ENCODE measurements at regions not wholly inside any gene's neighbourhood (a gene's known extent, or its start where the extent isn't known, plus 50 kb on each side); places are given as distances from the start of the nearest gene placed in this dataset.

GRCh38 chr2:199696048-199696447 is 154.9 kb downstream of the FTCDNL1 start:
- TF ChIP-seq CTCF (IDR thresholded peaks at IDR 0.05; ENCODE audit: insufficient read depth, low read length, severe bottlenecking) = no peak
- H3K4me3 ChIP-seq (ENCODE audit: low read depth, low read length) = no peak overlapping the region
- FAIRE-seq (no peak), DNase-seq (ENCODE audit: low read depth) (no peak)
- no peaks in the 10 kb centered on the region for H3K36me3 ChIP-seq (ENCODE audit: control insufficient read depth, insufficient read depth, low read length)
- H3K27me3 ChIP-seq (ENCODE audit: control insufficient read depth, insufficient read depth, low read length) = no peaks in the 10 kb centered on the region

GRCh38 chr2:199693861-199694260 is 157.1 kb downstream of the FTCDNL1 start:
- no peak overlapping the region for H3K4me3 ChIP-seq (ENCODE audit: low read depth, low read length)
- DNase-seq (ENCODE audit: low read depth) (no peak), FAIRE-seq (no peak)
- no peak for TF ChIP-seq CTCF (IDR thresholded peaks at IDR 0.05; ENCODE audit: insufficient read depth, low read length, severe bottlenecking)
- no peaks in the 10 kb centered on the region for H3K36me3 ChIP-seq (ENCODE audit: control insufficient read depth, insufficient read depth, low read length)
- H3K27me3 ChIP-seq (ENCODE audit: control insufficient read depth, insufficient read depth, low read length) = no peaks in the 10 kb centered on the region

GRCh38 chr2:199692489-199692888 is 158.5 kb downstream of the FTCDNL1 start:
- TF ChIP-seq CTCF (IDR thresholded peaks at IDR 0.05; ENCODE audit: insufficient read depth, low read length, severe bottlenecking) = no peak
- no peak overlapping the region for H3K4me3 ChIP-seq (ENCODE audit: low read depth, low read length)
- no peaks in the 10 kb centered on the region for H3K27me3 ChIP-seq (ENCODE audit: control insufficient read depth, insufficient read depth, low read length)
- no peaks in the 10 kb centered on the region for H3K36me3 ChIP-seq (ENCODE audit: control insufficient read depth, insufficient read depth, low read length)
- no peak for FAIRE-seq
- DNase-seq (ENCODE audit: low read depth) = peak; percentile 2

GRCh38 chr2:199690225-199690624 is 160.8 kb downstream of the FTCDNL1 start:
- Histone ChIP-seq H3K4me3 (ENCODE audit: low read depth, low read length) (no peak overlapping the region), H3K27me3 (ENCODE audit: control insufficient read depth, insufficient read depth, low read length) (no peaks in the 10 kb centered on the region), H3K36me3 (ENCODE audit: control insufficient read depth, insufficient read depth, low read length) (no peaks in the 10 kb centered on the region)
- DNase-seq (ENCODE audit: low read depth) = no peak
- FAIRE-seq = no peak
- no peak for TF ChIP-seq CTCF (IDR thresholded peaks at IDR 0.05; ENCODE audit: insufficient read depth, low read length, severe bottlenecking)

- no peak for TF ChIP-seq CTCF (IDR thresholded peaks at IDR 0.05; ENCODE audit: insufficient read depth, low read length, severe bottlenecking)
- Histone ChIP-seq H3K27me3 (ENCODE audit: control insufficient read depth, insufficient read depth, low read length) (no peaks in the 10 kb centered on the region), H3K4me3 (ENCODE audit: low read depth, low read length) (no peak overlapping the region), H3K36me3 (ENCODE audit: control insufficient read depth, insufficient read depth, low read length) (no peaks in the 10 kb centered on the region)
- DNase-seq (ENCODE audit: low read depth) = no peak
- no peak for FAIRE-seq
These were observed 165.3 kb downstream of the FTCDNL1 start for GRCh38 chr2:199685669-199686068.

- H3K36me3 ChIP-seq (ENCODE audit: control insufficient read depth, insufficient read depth, low read length) = no peaks in the 10 kb centered on the region
- H3K4me3 ChIP-seq (ENCODE audit: low read depth, low read length) = no peak overlapping the region
- no peak for FAIRE-seq
- no peak for DNase-seq (ENCODE audit: low read depth)
- H3K27me3 ChIP-seq (ENCODE audit: control insufficient read depth, insufficient read depth, low read length) = no peaks in the 10 kb centered on the region
- TF ChIP-seq CTCF (IDR thresholded peaks at IDR 0.05; ENCODE audit: insufficient read depth, low read length, severe bottlenecking) = no peak
These were observed 166.2 kb downstream of the FTCDNL1 start for GRCh38 chr2:199684832-199685231.

All from bronchial epithelial cell (primary cell).